ENCODE measurements at regions not wholly inside any gene's neighbourhood (a gene's known extent, or its start where the extent isn't known, plus 50 kb on each side); places are given as distances from the start of the nearest gene placed in this dataset.

DNA sequence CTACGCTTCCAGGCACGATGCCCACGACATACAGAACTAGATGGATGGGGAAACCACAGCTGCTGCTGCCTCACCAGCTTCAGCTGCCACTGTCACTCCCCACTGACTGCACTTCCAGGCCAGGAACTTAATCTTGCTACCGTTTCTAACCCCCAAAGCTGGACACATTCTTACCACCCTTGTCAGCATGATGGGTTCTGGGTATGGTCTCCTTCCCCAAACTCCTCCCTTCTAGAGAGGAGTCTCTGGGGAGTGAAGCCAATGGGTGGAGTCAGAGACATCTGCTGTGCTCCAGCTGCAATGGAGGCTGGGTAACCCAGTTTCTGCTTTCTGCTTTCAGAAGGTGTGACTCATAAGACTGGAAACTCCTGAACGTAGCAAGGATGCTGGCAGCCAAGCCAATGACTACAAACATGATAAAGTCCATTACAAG, 87.0 kb upstream of the THY1 start:
- TF ChIP-seq, protein P1, sequence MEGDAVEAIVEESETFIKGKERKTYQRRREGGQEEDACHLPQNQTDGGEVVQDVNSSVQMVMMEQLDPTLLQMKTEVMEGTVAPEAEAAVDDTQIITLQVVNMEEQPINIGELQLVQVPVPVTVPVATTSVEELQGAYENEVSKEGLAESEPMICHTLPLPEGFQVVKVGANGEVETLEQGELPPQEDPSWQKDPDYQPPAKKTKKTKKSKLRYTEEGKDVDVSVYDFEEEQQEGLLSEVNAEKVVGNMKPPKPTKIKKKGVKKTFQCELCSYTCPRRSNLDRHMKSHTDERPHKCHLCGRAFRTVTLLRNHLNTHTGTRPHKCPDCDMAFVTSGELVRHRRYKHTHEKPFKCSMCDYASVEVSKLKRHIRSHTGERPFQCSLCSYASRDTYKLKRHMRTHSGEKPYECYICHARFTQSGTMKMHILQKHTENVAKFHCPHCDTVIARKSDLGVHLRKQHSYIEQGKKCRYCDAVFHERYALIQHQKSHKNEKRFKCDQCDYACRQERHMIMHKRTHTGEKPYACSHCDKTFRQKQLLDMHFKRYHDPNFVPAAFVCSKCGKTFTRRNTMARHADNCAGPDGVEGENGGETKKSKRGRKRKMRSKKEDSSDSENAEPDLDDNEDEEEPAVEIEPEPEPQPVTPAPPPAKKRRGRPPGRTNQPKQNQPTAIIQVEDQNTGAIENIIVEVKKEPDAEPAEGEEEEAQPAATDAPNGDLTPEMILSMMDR (conservative IDR thresholded peaks at IDR 0.05 in 1 of 2, IDR thresholded peaks at IDR 0.05 in 1 of 2; ENCODE audit: extremely low read depth in 1 of 2, insufficient read depth in 1 of 2, low read depth in 1 of 2, low read length in 2 of 2), result no peak
- TF ChIP-seq EZH2 (IDR thresholded peaks at IDR 0.05; ENCODE audit: borderline replicate concordance, low read length), result no peak

All from mammary epithelial cell (primary cell).